ENCODE measurements at regions not wholly inside any gene's neighbourhood (a gene's known extent, or its start where the extent isn't known, plus 50 kb on each side); places are given as distances from the start of the nearest gene placed in this dataset.

GRCh38 chr7:121807078-121807477 lies 65.9 kb upstream of the PTPRZ1 start:
- no peak for DNase-seq
- Histone ChIP-seq H3K79me2 (ENCODE audit: insufficient read depth) (no peaks in the 10 kb centered on the region), H3K9me3 (no peaks in the 10 kb centered on the region), H2AFZ (ENCODE audit: low read depth) (no peak overlapping the region), H3K36me3 (replicated peaks in 1 of 2; ENCODE audit: control insufficient read depth in 1 of 2, insufficient read depth in 2 of 2, low read length in 1 of 2) (no peaks in the 10 kb centered on the region), H4K20me1 (ENCODE audit: insufficient read depth) (no peaks in the 10 kb centered on the region), H3K4me2 (no peak overlapping the region), H3K4me1 (ENCODE audit: control insufficient read depth in 1 of 2, insufficient read depth in 2 of 2, low read depth in 1 of 2, low read length in 1 of 2) (no peaks in the 10 kb centered on the region), H3F3A (replicated peaks; ENCODE audit: insufficient read depth) (no peaks in the 10 kb centered on the region), H3K4me3 (ENCODE audit: low read depth in 2 of 2, low read length in 1 of 2) (no peak overlapping the region), H3K27ac (ENCODE audit: low read depth in 2 of 2, low read length in 1 of 2) (no peak overlapping the region), H3K9me2 (no peaks in the 10 kb centered on the region), H3K27me3 (ENCODE audit: insufficient read depth) (no peaks in the 10 kb centered on the region), H3K9ac (no peak overlapping the region)
- CTCF ChIA-PET, result interaction anchor here (0.8 kb wide), 1 partner anchor 17 kb away, joined by 3 read pairs; no protein-coding TSS in a partner anchor
- TF ChIP-seq USF2 (IDR thresholded peaks at IDR 0.05; ENCODE audit: borderline replicate concordance, low read depth, low read length) (no peak), ZBTB33 (IDR thresholded peaks at IDR 0.05; ENCODE audit: borderline replicate concordance, low read depth) (no peak), PBX3 (IDR thresholded peaks at IDR 0.05) (no peak), SIN3A (IDR thresholded peaks at IDR 0.05; ENCODE audit: borderline replicate concordance, low read depth, low read length) (no peak), RAD21 (IDR thresholded peaks at IDR 0.05; ENCODE audit: low read length) (no peak), SMC3 (IDR thresholded peaks at IDR 0.05; ENCODE audit: low read depth, low read length) (no peak), MAX (IDR thresholded peaks at IDR 0.05; ENCODE audit: low read depth) (no peak), TEAD4 (IDR thresholded peaks at IDR 0.05; ENCODE audit: borderline replicate concordance, insufficient read depth) (no peak), IRF3 (IDR thresholded peaks at IDR 0.05; ENCODE audit: low read depth, low read length) (no peak), MXI1 (IDR thresholded peaks at IDR 0.05; ENCODE audit: low read depth, low read length) (no peak), YY1 (IDR thresholded peaks at IDR 0.05; ENCODE audit: low read depth) (no peak), CHD2 (IDR thresholded peaks at IDR 0.05; ENCODE audit: low read length, partially characterized antibody) (no peak)
- POLR2A ChIA-PET, result no interaction called here
- WGBS (ENCODE audit: low lambda C conversion rate), result 4% methylated on average over 1 of the region's 1 CpG

Data from SK-N-SH (cell line).